H1 (cell line): ENCODE measurements at regions not wholly inside any gene's neighbourhood (a gene's known extent, or its start where the extent isn't known, plus 50 kb on each side); places are given as distances from the start of the nearest gene placed in this dataset.

Experiments used
- CTCF ChIA-PET: fragments of 300-600 bp; sonication (Branson Sonifier 250); formaldehyde crosslinking; loops from one replicate; lab custom pipeline; 2021; ENCODE audit not compliant: partially characterized antibody; lab: Charles Lee
- POLR2A ChIA-PET: fragments of 300-600 bp; sonication (Branson Sonifier 250); formaldehyde crosslinking; loops from one replicate; lab custom pipeline; 2021; ENCODE audit warnings: inconsistent platforms; ENCODE audit not compliant: partially characterized antibody; lab: Charles Lee
- DNase-seq, 2 experiments: peaks; one replicate each; pipeline versions ENCODE4 v3.0.0 to v3.0.0-alpha.2; 2010 to 2022; ENCODE audit warnings: low spot score in 2 of 2, low read depth in 1 of 2, mixed read lengths in 1 of 2
- FAIRE-seq: peaks from 2 replicates; lab custom pipeline; 2011; peaks lifted over from hg19 to GRCh38; lab: Jason Lieb, UNC
- H2AFZ ChIP-seq: 2 replicates; pipeline ENCODE4 v1.8.1; 2012; ENCODE audit warnings: low read length, inconsistent platforms
- H2AK5ac ChIP-seq: 2 replicates; pipeline ENCODE4 v1.6.1; 2013; ENCODE audit warnings: low read depth, low read length
- H2BK120ac ChIP-seq: replicated peaks from 2 replicates; pipeline ENCODE3; 2013; ENCODE audit warnings: low read depth, low read length, inconsistent platforms
- H2BK12ac ChIP-seq: 2 replicates; pipeline ENCODE4 v1.6.1; 2013; ENCODE audit warnings: low read depth, low read length
- H2BK15ac ChIP-seq: 2 replicates; pipeline ENCODE4 v1.6.1; 2013; ENCODE audit warnings: low read length
- H2BK20ac ChIP-seq: 2 replicates; pipeline ENCODE4 v1.6.1; 2013; ENCODE audit warnings: low read length
- H2BK5ac ChIP-seq: 2 replicates; pipeline ENCODE4 v1.6.1; 2013; ENCODE audit warnings: low read depth, low read length
- H3K14ac ChIP-seq: 2 replicates; pipeline ENCODE4 v1.6.1; 2013; ENCODE audit warnings: inconsistent platforms; ENCODE audit not compliant: insufficient read length
- H3K18ac ChIP-seq: 2 replicates; pipeline ENCODE4 v1.6.1; 2013; ENCODE audit warnings: low read length; ENCODE audit errors: extremely low read depth
- H3K23ac ChIP-seq: 2 replicates; pipeline ENCODE4 v1.6.1; 2013; ENCODE audit warnings: inconsistent platforms; ENCODE audit not compliant: insufficient read length
- H3K23me2 ChIP-seq: 2 replicates; pipeline ENCODE4 v1.6.1; 2013; ENCODE audit warnings: low read depth, low read length
- H3K27ac ChIP-seq: 2 replicates; pipeline ENCODE4 v1.6.1; 2011; ENCODE audit warnings: low read depth, low read length, inconsistent platforms
- H3K27me3 ChIP-seq, 4 experiments: replicated peaks in 1 of 4; 1 replicate in 1 of 4; 2 replicates in 3 of 4; pipeline versions ENCODE4 v1.6.1 to v1.8.1; 2011 to 2013; ENCODE audit warnings: low read length in 3 of 4, mild to moderate bottlenecking in 3 of 4, inconsistent platforms in 2 of 4, mixed read lengths in 2 of 4, moderate library complexity in 1 of 4; ENCODE audit not compliant: control insufficient read depth in 3 of 4, insufficient read depth in 3 of 4; ENCODE audit errors: extremely low read depth in 1 of 4
- H3K36me3 ChIP-seq, 4 experiments: 2 replicates each; pipeline versions ENCODE4 v1.6.1 to v1.8.1; 2011 to 2013; ENCODE audit warnings: mild to moderate bottlenecking in 4 of 4, low read length in 3 of 4, moderate library complexity in 2 of 4, control low read depth in 1 of 4, inconsistent platforms in 1 of 4; ENCODE audit not compliant: insufficient read depth in 4 of 4, control insufficient read depth in 2 of 4
- H3K4ac ChIP-seq: replicated peaks from 2 replicates; pipeline ENCODE3; 2013; ENCODE audit warnings: low read length, low read depth, mixed read lengths, inconsistent platforms; ENCODE audit not compliant: insufficient read length
- H3K4me1 ChIP-seq, 4 experiments: replicated peaks in 1 of 4; 1 replicate in 1 of 4; 2 replicates in 3 of 4; pipeline versions ENCODE4 v1.6.1 to v1.8.1; 2011 to 2013; ENCODE audit warnings: low read length in 3 of 4, inconsistent platforms in 2 of 4, mixed read lengths in 1 of 4; ENCODE audit not compliant: insufficient read depth in 4 of 4, control insufficient read depth in 3 of 4
- H3K4me2 ChIP-seq, 2 experiments: 2 replicates each; pipeline versions ENCODE4 v1.6.1 to v1.8.1; 2011 to 2013; ENCODE audit warnings: low read depth in 2 of 2, low read length in 2 of 2, control low read depth in 1 of 2, inconsistent platforms in 1 of 2, mild to moderate bottlenecking in 1 of 2; ENCODE audit not compliant: insufficient read depth in 1 of 2
- H3K4me3 ChIP-seq, 4 experiments: fragments of 200-600, 300-600 bp in 1 of 4; sonication (generic), shearing (Covaris generic), sonication (Bioruptor Twin) in 1 of 4; 2 replicates each; pipeline versions ENCODE4 v1.5.1 to v1.8.1; 2011 to 2016; ENCODE audit warnings: low read length in 4 of 4, low read depth in 3 of 4, control low read depth in 2 of 4, inconsistent platforms in 2 of 4, mild to moderate bottlenecking in 2 of 4, mixed read lengths in 1 of 4, moderate library complexity in 1 of 4; ENCODE audit not compliant: insufficient read depth in 2 of 4; ENCODE audit errors: extremely low read depth in 1 of 4
- H3K56ac ChIP-seq: replicated peaks from 2 replicates; pipeline ENCODE3; 2013; ENCODE audit warnings: low read depth, mild to moderate bottlenecking, mixed read lengths, low read length, inconsistent platforms; ENCODE audit not compliant: insufficient read length
- H3K79me1 ChIP-seq: 2 replicates; pipeline ENCODE4 v1.6.1; 2013; ENCODE audit warnings: low read depth, low read length, control low read depth
- H3K79me2 ChIP-seq, 2 experiments: 2 replicates each; pipeline versions ENCODE4 v1.6.1 to v1.8.1; 2012 to 2013; ENCODE audit warnings: low read length in 2 of 2, mild to moderate bottlenecking in 2 of 2, inconsistent platforms in 1 of 2; ENCODE audit not compliant: insufficient read depth in 2 of 2, control insufficient read depth in 1 of 2
- H3K9ac ChIP-seq, 4 experiments: replicated peaks in 1 of 4; 1 replicate in 1 of 4; 2 replicates in 3 of 4; pipeline versions ENCODE4 v1.6.1 to v1.8.1; 2011 to 2013; ENCODE audit warnings: low read depth in 3 of 4, low read length in 3 of 4, control low read depth in 2 of 4, mild to moderate bottlenecking in 2 of 4, moderate library complexity in 2 of 4, inconsistent platforms in 1 of 4; ENCODE audit errors: extremely low read depth in 1 of 4
- H3K9me3 ChIP-seq, 2 experiments: 2 replicates each; pipeline versions ENCODE4 v1.6.1 to v1.8.1; 2012 to 2013; ENCODE audit warnings: mild to moderate bottlenecking in 2 of 2, moderate library complexity in 2 of 2, control low read depth in 1 of 2, inconsistent platforms in 1 of 2, low read depth in 1 of 2, low read length in 1 of 2, mixed read lengths in 1 of 2; ENCODE audit not compliant: insufficient read depth in 2 of 2
- H4K20me1 ChIP-seq, 2 experiments: replicated peaks in 1 of 2; 2 replicates each; pipeline versions ENCODE3 to v1.8.1; 2011 to 2013; ENCODE audit warnings: inconsistent platforms in 2 of 2, low read length in 2 of 2, mild to moderate bottlenecking in 1 of 2; ENCODE audit not compliant: insufficient read depth in 2 of 2, control insufficient read depth in 1 of 2
- H4K5ac ChIP-seq: 2 replicates; pipeline ENCODE4 v1.6.1; 2013; ENCODE audit warnings: low read length, low read depth, mixed read lengths, inconsistent platforms; ENCODE audit not compliant: insufficient read length
- H4K8ac ChIP-seq: 2 replicates; pipeline ENCODE4 v1.8.0; 2013; ENCODE audit warnings: mild to moderate bottlenecking, moderate library complexity, low read length, inconsistent platforms; ENCODE audit not compliant: insufficient read depth; ENCODE audit errors: extremely low read depth
- H4K91ac ChIP-seq: replicated peaks from 2 replicates; pipeline ENCODE3; 2013; ENCODE audit warnings: low read length, mixed read lengths, inconsistent platforms; ENCODE audit not compliant: insufficient read length
- ASH2L ChIP-seq: fragments of 200-600, 300-600 bp; sonication (generic); IDR thresholded peaks from one replicate; pipeline ENCODE4 v1.7.1; 2017; ENCODE audit warnings: low read length
- CBX8 ChIP-seq: fragments of 300-800, 300-1000 bp; sonication (generic); IDR thresholded peaks from 2 replicates; pipeline ENCODE4 v1.7.1; 2016; ENCODE audit warnings: low read depth, low read length, borderline replicate concordance
- CHD1 ChIP-seq: IDR thresholded peaks from 2 replicates; pipeline ENCODE4 v1.6.1; 2012; ENCODE audit warnings: low read depth, low read length, improper control_type of control experiment
- CHD2 ChIP-seq: IDR thresholded peaks from 2 replicates; pipeline ENCODE4 v1.6.1; 2012; ENCODE audit warnings: low read length, improper control_type of control experiment
- GABPA ChIP-seq: IDR thresholded peaks from 2 replicates; pipeline ENCODE4 v1.6.1; 2011; ENCODE audit warnings: mild to moderate bottlenecking, low read length, moderate library complexity, borderline replicate concordance; ENCODE audit not compliant: insufficient read depth
- HDAC6 ChIP-seq: IDR thresholded peaks from one replicate; pipeline ENCODE4 v1.7.1; 2012; ENCODE audit warnings: low read depth, mild to moderate bottlenecking, inconsistent platforms, low read length, moderate library complexity
- RAD21 ChIP-seq, 2 experiments: IDR thresholded peaks in 1 of 2; conservative IDR thresholded peaks in 1 of 2; 2 replicates each; pipeline ENCODE4 v1.6.1; 2011; ENCODE audit warnings: low read depth in 2 of 2, low read length in 2 of 2, improper control_type of control experiment in 1 of 2, inconsistent platforms in 1 of 2, mild to moderate bottlenecking in 1 of 2, moderate library complexity in 1 of 2
- RFX5 ChIP-seq: IDR thresholded peaks from 2 replicates; pipeline ENCODE4 v1.6.1; 2011; ENCODE audit warnings: low read depth, low read length, improper control_type of control experiment, borderline replicate concordance
- RNF2 ChIP-seq: fragments of 200-900, 300-1000 bp; sonication (generic); IDR thresholded peaks from 2 replicates; pipeline ENCODE4 v1.7.1; 2016; ENCODE audit warnings: borderline replicate concordance, low read depth, mild to moderate bottlenecking, antibody characterized with exemption, low read length; ENCODE audit not compliant: poor library complexity, severe bottlenecking; ENCODE audit errors: missing control alignments
- TAF1 ChIP-seq: IDR thresholded peaks from 2 replicates; pipeline ENCODE4 v1.6.1; 2011; ENCODE audit warnings: mild to moderate bottlenecking, low read depth, low read length
- TCF12 ChIP-seq: IDR thresholded peaks from 2 replicates; pipeline ENCODE4 v1.6.1; 2011; ENCODE audit warnings: low read depth, mild to moderate bottlenecking, low read length
- WGBS, 2 experiments: shearing (Covaris generic) in 1 of 2; methylation state at CpG; one replicate each; pipeline versions ENCODE4 v1.1.6 to v1.1.7; 2013 to 2015; ENCODE audit warnings: low lambda C conversion rate in 2 of 2, mixed read lengths in 2 of 2, inconsistent platforms in 1 of 2, low coverage in 1 of 2, missing lambda C conversion rate in 1 of 2; ENCODE audit not compliant: insufficient replicate concordance in 2 of 2, insufficient coverage in 1 of 2, insufficient read length in 1 of 2; ENCODE audit errors: extremely low coverage in 1 of 2, missing lambda C conversion rate in 1 of 2; 5-methylcytosine and 5-hydroxymethylcytosine counted together
- TF ChIP-seq, protein P1 (sequence below), 3 experiments: IDR thresholded peaks; 1 replicate in 2 of 3; 2 replicates in 1 of 3; pipeline versions ENCODE4 v1.5.1 to v1.6.1; 2011; ENCODE audit warnings: low read length in 3 of 3, mild to moderate bottlenecking in 3 of 3, inconsistent platforms in 2 of 3, low read depth in 1 of 3, moderate library complexity in 1 of 3; ENCODE audit not compliant: insufficient read depth in 1 of 3; ENCODE audit errors: control extremely low read depth in 1 of 3

GRCh38 chrX:10089378-10089795, 67.4 kb upstream of the CLCN4 start:
- no peak for FAIRE-seq
- POLR2A ChIA-PET = no interaction called here
- H3K4me2 ChIP-seq = no peak overlapping the region
- TF ChIP-seq HDAC6 (no peak), RFX5 (no peak), RAD21 (IDR thresholded peaks at IDR 0.05 in 1 of 2, conservative IDR thresholded peaks at IDR 0.05 in 1 of 2; ENCODE audit: low read depth in 2 of 2, low read length in 2 of 2) (no peak), TAF1 (no peak), CHD1 (no peak), ASH2L (no peak), RNF2 (no peak), GABPA (no peak), TCF12 (no peak), CHD2 (no peak), CBX8 (no peak)
- TF ChIP-seq, protein P1, sequence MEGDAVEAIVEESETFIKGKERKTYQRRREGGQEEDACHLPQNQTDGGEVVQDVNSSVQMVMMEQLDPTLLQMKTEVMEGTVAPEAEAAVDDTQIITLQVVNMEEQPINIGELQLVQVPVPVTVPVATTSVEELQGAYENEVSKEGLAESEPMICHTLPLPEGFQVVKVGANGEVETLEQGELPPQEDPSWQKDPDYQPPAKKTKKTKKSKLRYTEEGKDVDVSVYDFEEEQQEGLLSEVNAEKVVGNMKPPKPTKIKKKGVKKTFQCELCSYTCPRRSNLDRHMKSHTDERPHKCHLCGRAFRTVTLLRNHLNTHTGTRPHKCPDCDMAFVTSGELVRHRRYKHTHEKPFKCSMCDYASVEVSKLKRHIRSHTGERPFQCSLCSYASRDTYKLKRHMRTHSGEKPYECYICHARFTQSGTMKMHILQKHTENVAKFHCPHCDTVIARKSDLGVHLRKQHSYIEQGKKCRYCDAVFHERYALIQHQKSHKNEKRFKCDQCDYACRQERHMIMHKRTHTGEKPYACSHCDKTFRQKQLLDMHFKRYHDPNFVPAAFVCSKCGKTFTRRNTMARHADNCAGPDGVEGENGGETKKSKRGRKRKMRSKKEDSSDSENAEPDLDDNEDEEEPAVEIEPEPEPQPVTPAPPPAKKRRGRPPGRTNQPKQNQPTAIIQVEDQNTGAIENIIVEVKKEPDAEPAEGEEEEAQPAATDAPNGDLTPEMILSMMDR (IDR thresholded peaks at IDR 0.05; ENCODE audit: control extremely low read depth in 1 of 3, insufficient read depth in 1 of 3, low read depth in 1 of 3, low read length in 3 of 3) = no peak

More at GRCh38 chrX:10089378-10089795, 67.4 kb upstream of the CLCN4 start:
- Histone ChIP-seq H3K9ac (no peak overlapping the region), H2BK20ac (no peak overlapping the region), H3K14ac (no peak overlapping the region), H3K23ac (no peak overlapping the region), H2BK5ac (no peak overlapping the region), H2BK15ac (no peak overlapping the region), H3K4me3 (no peak overlapping the region), H2BK120ac (no peak overlapping the region), H3K79me1 (no peaks in the 10 kb centered on the region), H4K8ac (no peak overlapping the region), H3K4ac (no peak overlapping the region), H3K36me3 (peaks cover 0 to 18% (median 5%) of the 10 kb centered on the region in 4 experiments; a peak in 4 of 8 replicates), H3K56ac (no peak overlapping the region), H2BK12ac (no peak overlapping the region), H3K79me2 (no peaks in the 10 kb centered on the region), H2AK5ac (no peak overlapping the region), H4K5ac (no peak overlapping the region), H4K91ac (no peak overlapping the region), H3K18ac (no peak overlapping the region), H3K23me2 (no peaks in the 10 kb centered on the region), H2AFZ (no peak overlapping the region), H3K4me1 (no peaks in the 10 kb centered on the region), H3K27ac (no peak overlapping the region), H4K20me1 (no peaks in the 10 kb centered on the region), H3K9me3 (no peaks in the 10 kb centered on the region), H3K27me3 (no peaks in the 10 kb centered on the region)
- WGBS, 2 experiments = 86% methylated on average over 3 of the region's 3 CpGs; no CpG with 5 or more reads in 1 of the 2 experiments
- CTCF ChIA-PET = interaction anchor here (1.2 kb wide), 1 partner anchor 30 kb away, joined by 4 read pairs; no protein-coding TSS in a partner anchor
- DNase-seq = no peak
